Caco-2 (cell line): ENCODE measurements at regions not wholly inside any gene's neighbourhood (a gene's known extent, or its start where the extent isn't known, plus 50 kb on each side); places are given as distances from the start of the nearest gene placed in this dataset.

Experiments
- BruUV-seq: library from RNA; stranded (reverse); fragments of 400-500 nt; replicated peaks from 2 replicates; lab custom pipeline; 2021; lab: Mats Ljungman, UMichigan
- CTCF ChIA-PET: fragments of 300-600 bp; sonication (Branson Sonifier 250); formaldehyde crosslinking; loops from one replicate; lab custom pipeline; 2022; ENCODE audit warnings: antibody characterized with exemption; lab: Charles Lee
- POLR2A ChIA-PET: fragments of 300-600 bp; sonication (Branson Sonifier 250); formaldehyde crosslinking; loops from one replicate; lab custom pipeline; 2022; ENCODE audit warnings: antibody characterized with exemption; lab: Charles Lee
- DNase-seq, 2 experiments: peaks; one replicate each; pipeline versions ENCODE4 v3.0.0 to v3.0.0-alpha.2; 2020 to 2022
- H3K27me3 ChIP-seq: replicated peaks from 2 replicates; pipeline ENCODE4 v1.6.0; 2011; ENCODE audit warnings: low read length; ENCODE audit not compliant: control insufficient read depth, insufficient read depth
- H3K36me3 ChIP-seq: 2 replicates; pipeline ENCODE4 v1.5.1; 2011; ENCODE audit warnings: low read length; ENCODE audit not compliant: control insufficient read depth, insufficient read depth
- H3K4me1 ChIP-seq: fragments of 250-450 bp; sonication (Bioruptor Pico); 2 replicates; pipeline ENCODE4 v1.5.1; 2020; ENCODE audit warnings: mild to moderate bottlenecking
- H3K4me3 ChIP-seq: 2 replicates; pipeline ENCODE4 v1.5.1; 2011; ENCODE audit warnings: low read depth, mild to moderate bottlenecking, control low read depth, low read length
- H3K9me3 ChIP-seq: fragments of 250-450 bp; sonication (Bioruptor Pico); 2 replicates; pipeline ENCODE4 v1.5.1; 2020; ENCODE audit warnings: mild to moderate bottlenecking, moderate library complexity
- H3K27ac Mint-ChIP-seq: one replicate; pipeline ENCODE4 v1.8.0; 2022; ENCODE audit warnings: mixed read lengths; ENCODE audit not compliant: unreplicated experiment
- H3K27me3 Mint-ChIP-seq: one replicate; pipeline ENCODE4 v1.8.0; 2022; ENCODE audit warnings: mixed read lengths; ENCODE audit not compliant: insufficient read depth, unreplicated experiment
- H3K36me3 Mint-ChIP-seq: one replicate; pipeline ENCODE4 v1.8.0; 2022; ENCODE audit warnings: mild to moderate bottlenecking, mixed read lengths; ENCODE audit not compliant: insufficient read depth, unreplicated experiment
- H3K4me1 Mint-ChIP-seq: one replicate; pipeline ENCODE4 v1.8.0; 2022; ENCODE audit warnings: low read depth, mixed read lengths; ENCODE audit not compliant: unreplicated experiment
- H3K4me3 Mint-ChIP-seq: one replicate; pipeline ENCODE4 v1.8.0; 2022; ENCODE audit warnings: mild to moderate bottlenecking, moderate library complexity, mixed read lengths; ENCODE audit not compliant: unreplicated experiment
- H3K9me3 Mint-ChIP-seq: one replicate; pipeline ENCODE4 v1.8.0; 2022; ENCODE audit warnings: mixed read lengths; ENCODE audit not compliant: unreplicated experiment
- CTCF ChIP-seq, 2 experiments: fragments of 200-600 bp in 1 of 2; IDR thresholded peaks; 1 replicate in 1 of 2; 2 replicates in 1 of 2; pipeline versions ENCODE4 v1.5.1 to v1.8.0; 2011 to 2022; ENCODE audit warnings: antibody characterized with exemption in 1 of 2, control low read depth in 1 of 2, inconsistent platforms in 1 of 2, low read depth in 1 of 2, low read length in 1 of 2, mild to moderate bottlenecking in 1 of 2, moderate library complexity in 1 of 2; ENCODE audit not compliant: insufficient read depth in 1 of 2, severe bottlenecking in 1 of 2, unreplicated experiment in 1 of 2
- intact Hi-C: fragments of 100-400 bp; cut with micrococcal nuclease; formaldehyde crosslinking; loops from one replicate; pipeline ENCODE4 v1.10.0; 2022; ENCODE audit not compliant: unreplicated experiment

GRCh38 chr4:15244354-15244753, 183.5 kb upstream of the C1QTNF7 start:
- Mint-ChIP-seq H3K4me1 (peaks cover 6% of the 10 kb centered on the region), H3K9me3 (no peaks in the 10 kb centered on the region), H3K27ac (no peak overlapping the region), H3K4me3 (no peak overlapping the region), H3K27me3 (peaks cover 3% of the 10 kb centered on the region), H3K36me3 (no peaks in the 10 kb centered on the region)
- Histone ChIP-seq H3K4me3 (no peak overlapping the region), H3K4me1 (no peaks in the 10 kb centered on the region), H3K36me3 (no peaks in the 10 kb centered on the region), H3K27me3 (no peaks in the 10 kb centered on the region), H3K9me3 (no peaks in the 10 kb centered on the region)
- TF ChIP-seq CTCF (IDR thresholded peaks at IDR 0.05; ENCODE audit: insufficient read depth in 1 of 2, low read depth in 1 of 2, low read length in 1 of 2, severe bottlenecking in 1 of 2, unreplicated experiment in 1 of 2), result no peak
- ChIA-PET POLR2A (no interaction called here), CTCF (no interaction called here)
- intact Hi-C loops, result no loop called here
- BruUV-seq, result no TSS peak
- no peak for DNase-seq

- CTCF ChIA-PET, result no interaction called here
- peaks cover 3% of the 10 kb centered on the region for H3K27me3 Mint-ChIP-seq
- intact Hi-C loops, result no loop called here
- Histone ChIP-seq H3K4me1 (no peaks in the 10 kb centered on the region), H3K27me3 (no peaks in the 10 kb centered on the region), H3K9me3 (no peaks in the 10 kb centered on the region), H3K36me3 (no peaks in the 10 kb centered on the region), H3K4me3 (no peak overlapping the region)
- no peak overlapping the region for H3K4me3 Mint-ChIP-seq
- no peak overlapping the region for H3K27ac Mint-ChIP-seq
- H3K9me3 Mint-ChIP-seq, result no peaks in the 10 kb centered on the region
- TF ChIP-seq CTCF (IDR thresholded peaks at IDR 0.05; ENCODE audit: insufficient read depth in 1 of 2, low read depth in 1 of 2, low read length in 1 of 2, severe bottlenecking in 1 of 2, unreplicated experiment in 1 of 2), result no peak
- no TSS peak for BruUV-seq
- H3K4me1 Mint-ChIP-seq, result peaks cover 6% of the 10 kb centered on the region
- DNase-seq, result no peak
- no peaks in the 10 kb centered on the region for H3K36me3 Mint-ChIP-seq
- POLR2A ChIA-PET, result no interaction called here
Observed at GRCh38 chr4:15245006-15245530, 182.8 kb upstream of the C1QTNF7 start.

- H3K27ac Mint-ChIP-seq, result no peak overlapping the region
Observed at GRCh38 chr4:15250021-15250441, 177.8 kb upstream of the C1QTNF7 start.

More at GRCh38 chr4:15250021-15250441, 177.8 kb upstream of the C1QTNF7 start:
- ChIA-PET POLR2A (no interaction called here), CTCF (no interaction called here)
- H3K9me3 ChIP-seq, result no peaks in the 10 kb centered on the region
- H3K9me3 Mint-ChIP-seq, result no peaks in the 10 kb centered on the region
- no peak overlapping the region for H3K4me3 Mint-ChIP-seq
- no peaks in the 10 kb centered on the region for H3K36me3 Mint-ChIP-seq
- TF ChIP-seq CTCF (IDR thresholded peaks at IDR 0.05; ENCODE audit: insufficient read depth in 1 of 2, low read depth in 1 of 2, low read length in 1 of 2, severe bottlenecking in 1 of 2, unreplicated experiment in 1 of 2), result no peak
- no peaks in the 10 kb centered on the region for H3K27me3 Mint-ChIP-seq
- H3K36me3 ChIP-seq, result no peaks in the 10 kb centered on the region
- DNase-seq, result no peak
- no peaks in the 10 kb centered on the region for H3K4me1 Mint-ChIP-seq
- H3K4me3 ChIP-seq, result no peak overlapping the region
- no peaks in the 10 kb centered on the region for H3K4me1 ChIP-seq
- intact Hi-C loops, result no loop called here
- BruUV-seq, result no TSS peak
- H3K27me3 ChIP-seq, result no peaks in the 10 kb centered on the region
